ENCODE measurements at regions not wholly inside any gene's neighbourhood (a gene's known extent, or its start where the extent isn't known, plus 50 kb on each side); places are given as distances from the start of the nearest gene placed in this dataset.

DNA sequence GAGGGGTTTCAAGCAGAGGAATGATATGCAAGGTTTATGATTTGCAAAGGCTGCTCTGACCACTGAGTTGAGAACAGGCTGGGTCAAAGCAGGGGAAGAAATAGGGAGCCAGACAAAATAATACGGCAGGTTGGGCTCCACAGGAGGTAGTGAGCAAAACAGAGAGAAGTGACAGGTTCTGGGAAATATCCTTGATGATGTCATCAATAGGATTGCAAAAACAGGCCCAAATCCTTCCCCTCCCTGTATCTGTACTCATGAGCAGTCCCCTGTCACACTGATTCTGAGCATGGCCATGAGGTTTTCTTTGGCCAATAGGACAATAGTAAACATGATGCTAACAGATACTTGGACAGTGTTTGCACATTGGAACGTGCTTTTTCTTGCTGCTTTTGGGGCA lies 471.8 kb upstream of the BRINP1 start:
- no peak overlapping the region for H3K4me2 ChIP-seq (replicated peaks; ENCODE audit: low read depth, low read length, poor library complexity, severe bottlenecking)
- ChIA-PET CTCF (no interaction called here), POLR2A (no interaction called here)
- H3K4me1 ChIP-seq (ENCODE audit: control insufficient read depth in 2 of 2, insufficient read depth in 2 of 2, low read length in 2 of 2), result no peaks in the 10 kb centered on the region
- no peak overlapping the region for H3K4me3 Mint-ChIP-seq
- TF ChIP-seq, protein P1, sequence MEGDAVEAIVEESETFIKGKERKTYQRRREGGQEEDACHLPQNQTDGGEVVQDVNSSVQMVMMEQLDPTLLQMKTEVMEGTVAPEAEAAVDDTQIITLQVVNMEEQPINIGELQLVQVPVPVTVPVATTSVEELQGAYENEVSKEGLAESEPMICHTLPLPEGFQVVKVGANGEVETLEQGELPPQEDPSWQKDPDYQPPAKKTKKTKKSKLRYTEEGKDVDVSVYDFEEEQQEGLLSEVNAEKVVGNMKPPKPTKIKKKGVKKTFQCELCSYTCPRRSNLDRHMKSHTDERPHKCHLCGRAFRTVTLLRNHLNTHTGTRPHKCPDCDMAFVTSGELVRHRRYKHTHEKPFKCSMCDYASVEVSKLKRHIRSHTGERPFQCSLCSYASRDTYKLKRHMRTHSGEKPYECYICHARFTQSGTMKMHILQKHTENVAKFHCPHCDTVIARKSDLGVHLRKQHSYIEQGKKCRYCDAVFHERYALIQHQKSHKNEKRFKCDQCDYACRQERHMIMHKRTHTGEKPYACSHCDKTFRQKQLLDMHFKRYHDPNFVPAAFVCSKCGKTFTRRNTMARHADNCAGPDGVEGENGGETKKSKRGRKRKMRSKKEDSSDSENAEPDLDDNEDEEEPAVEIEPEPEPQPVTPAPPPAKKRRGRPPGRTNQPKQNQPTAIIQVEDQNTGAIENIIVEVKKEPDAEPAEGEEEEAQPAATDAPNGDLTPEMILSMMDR (IDR thresholded peaks at IDR 0.05), result no peak
- TF ChIP-seq EZH2 (IDR thresholded peaks at IDR 0.05; ENCODE audit: borderline replicate concordance, insufficient read depth, low read depth, low read length, poor library complexity, severe bottlenecking), result no peak
- no peaks in the 10 kb centered on the region for H3K79me2 ChIP-seq (ENCODE audit: control insufficient read depth, insufficient read depth, low read length)
- H3K9ac ChIP-seq (ENCODE audit: low read length), result no peak overlapping the region
- H2AFZ ChIP-seq (ENCODE audit: insufficient read depth, low read depth, low read length, poor library complexity, severe bottlenecking), result no peak overlapping the region
- no peaks in the 10 kb centered on the region for H4K20me1 ChIP-seq (ENCODE audit: control insufficient read depth, insufficient read depth, low read length, poor library complexity, severe bottlenecking)
- no peaks in the 10 kb centered on the region for H3K36me3 ChIP-seq (replicated peaks in 1 of 2; ENCODE audit: control extremely low read depth in 1 of 2, control insufficient read depth in 1 of 2, extremely low read depth in 1 of 2, insufficient read depth in 2 of 2, low read length in 1 of 2)
- DNase-seq (no peak), ATAC-seq (ENCODE audit: low read depth) (no peak)
- intact Hi-C loops (cut with micrococcal nuclease), result no loop called here
- H3K27me3 Mint-ChIP-seq, result no peaks in the 10 kb centered on the region
- H3K4me1 Mint-ChIP-seq, result no peaks in the 10 kb centered on the region
- H3K9me3 Mint-ChIP-seq (ENCODE audit: insufficient read depth), result no peaks in the 10 kb centered on the region
- H3K27me3 ChIP-seq (replicated peaks in 1 of 4; ENCODE audit: control extremely low read depth in 1 of 4, control insufficient read depth in 3 of 4, insufficient read depth in 4 of 4, low read length in 3 of 4), result no peaks in the 10 kb centered on the region
- 86% methylated on average over 2 of the region's 2 CpGs for WGBS (ENCODE audit: insufficient coverage)
- no peaks in the 10 kb centered on the region for H3K9me3 ChIP-seq (ENCODE audit: control extremely low read depth in 1 of 3, control insufficient read depth in 2 of 3, insufficient read depth in 1 of 3, low read length in 2 of 3)
- no peak overlapping the region for H3K27ac Mint-ChIP-seq
- no peak overlapping the region for H3K27ac ChIP-seq (ENCODE audit: low read length in 2 of 2)
- H3K4me3 ChIP-seq (ENCODE audit: control extremely low read depth in 1 of 5, extremely low read depth in 1 of 5, insufficient read depth in 1 of 5, low read depth in 2 of 5, low read length in 4 of 5), result no peak overlapping the region

DNA sequence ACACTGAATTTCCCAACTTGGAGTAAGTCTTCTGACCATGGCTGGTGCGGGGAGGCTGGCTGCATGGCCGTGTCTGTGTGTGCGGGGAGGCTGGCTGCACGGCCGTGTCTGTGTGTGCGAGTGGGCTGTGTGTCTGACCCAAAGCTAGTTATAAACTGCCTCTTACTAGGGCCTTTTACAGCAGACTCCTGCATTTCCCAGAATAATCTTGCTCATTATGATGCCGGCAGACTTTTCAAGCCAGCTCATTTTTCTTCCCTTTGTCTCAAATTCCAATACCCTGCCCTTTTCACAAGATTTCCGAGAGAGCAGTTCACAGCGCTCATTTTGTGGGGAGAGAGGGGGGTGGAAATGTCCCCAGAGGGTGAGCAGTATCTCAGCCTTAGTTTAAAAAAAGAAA lies 470.7 kb upstream of the BRINP1 start:
- 89% methylated on average over 7 of the region's 9 CpGs for WGBS (ENCODE audit: insufficient coverage)
- Histone ChIP-seq H4K20me1 (ENCODE audit: control insufficient read depth, insufficient read depth, low read length, poor library complexity, severe bottlenecking) (no peaks in the 10 kb centered on the region), H3K79me2 (ENCODE audit: control insufficient read depth, insufficient read depth, low read length) (no peaks in the 10 kb centered on the region), H3K4me3 (ENCODE audit: control extremely low read depth in 1 of 5, extremely low read depth in 1 of 5, insufficient read depth in 1 of 5, low read depth in 2 of 5, low read length in 4 of 5) (no peak overlapping the region), H3K9me3 (ENCODE audit: control extremely low read depth in 1 of 3, control insufficient read depth in 2 of 3, insufficient read depth in 1 of 3, low read length in 2 of 3) (no peaks in the 10 kb centered on the region), H3K9ac (ENCODE audit: low read length) (no peak overlapping the region), H3K27me3 (replicated peaks in 1 of 4; ENCODE audit: control extremely low read depth in 1 of 4, control insufficient read depth in 3 of 4, insufficient read depth in 4 of 4, low read length in 3 of 4) (no peaks in the 10 kb centered on the region), H3K36me3 (replicated peaks in 1 of 2; ENCODE audit: control extremely low read depth in 1 of 2, control insufficient read depth in 1 of 2, extremely low read depth in 1 of 2, insufficient read depth in 2 of 2, low read length in 1 of 2) (no peaks in the 10 kb centered on the region), H3K4me1 (ENCODE audit: control insufficient read depth in 2 of 2, insufficient read depth in 2 of 2, low read length in 2 of 2) (no peaks in the 10 kb centered on the region), H3K27ac (ENCODE audit: low read length in 2 of 2) (no peak overlapping the region), H3K4me2 (replicated peaks; ENCODE audit: low read depth, low read length, poor library complexity, severe bottlenecking) (no peak overlapping the region), H2AFZ (ENCODE audit: insufficient read depth, low read depth, low read length, poor library complexity, severe bottlenecking) (no peak overlapping the region)
- TF ChIP-seq, protein P1 (IDR thresholded peaks at IDR 0.05), result no peak
- no peak for TF ChIP-seq EZH2 (IDR thresholded peaks at IDR 0.05; ENCODE audit: borderline replicate concordance, insufficient read depth, low read depth, low read length, poor library complexity, severe bottlenecking)
- POLR2A ChIA-PET, result no interaction called here
- intact Hi-C loops (cut with micrococcal nuclease), result no loop called here
- Mint-ChIP-seq H3K9me3 (ENCODE audit: insufficient read depth) (no peaks in the 10 kb centered on the region), H3K27ac (no peak overlapping the region), H3K27me3 (no peaks in the 10 kb centered on the region), H3K4me3 (no peak overlapping the region), H3K4me1 (no peaks in the 10 kb centered on the region)
- DNase-seq (no peak), ATAC-seq (ENCODE audit: low read depth) (no peak)
- CTCF ChIA-PET, result no interaction called here
